Liver (tissue), 8 donors: ENCODE measurements at regions not wholly inside any gene's neighbourhood (a gene's known extent, or its start where the extent isn't known, plus 50 kb on each side); places are given as distances from the start of the nearest gene placed in this dataset.

Source experiments
- DNase-seq: peaks from one replicate; pipeline ENCODE4 v3.0.0-alpha.2; 2017; ENCODE audit warnings: low spot score
- H3K27ac ChIP-seq, 2 donors: one replicate each; pipeline ENCODE4 v1.7.0; 2013; ENCODE audit warnings: inconsistent platforms in 2 of 2, low read length in 2 of 2, control low read depth in 1 of 2, low read depth in 1 of 2, mild to moderate bottlenecking in 1 of 2
- H3K27me3 ChIP-seq, 4 donors: one replicate each; pipeline versions ENCODE4 v1.6.1 to v1.7.0; 2013; ENCODE audit warnings: low read length in 3 of 4, inconsistent platforms in 1 of 4, mild to moderate bottlenecking in 1 of 4, moderate library complexity in 1 of 4; ENCODE audit not compliant: control insufficient read depth in 4 of 4, insufficient read depth in 4 of 4
- H3K36me3 ChIP-seq, 4 donors: one replicate each; pipeline versions ENCODE4 v1.6.1 to v1.7.0; 2013; ENCODE audit warnings: low read length in 3 of 4, mild to moderate bottlenecking in 3 of 4, low read depth in 1 of 4, moderate library complexity in 1 of 4; ENCODE audit not compliant: control insufficient read depth in 4 of 4, insufficient read depth in 3 of 4
- H3K4me1 ChIP-seq, 4 donors: one replicate each; pipeline versions ENCODE4 v1.6.1 to v1.7.0; 2013; ENCODE audit warnings: low read length in 3 of 4, mild to moderate bottlenecking in 3 of 4, moderate library complexity in 1 of 4; ENCODE audit not compliant: control insufficient read depth in 4 of 4, insufficient read depth in 4 of 4
- H3K4me3 ChIP-seq, 3 donors: one replicate each; pipeline versions ENCODE4 v1.6.1 to v1.7.0; 2013; ENCODE audit warnings: low read length in 3 of 3, control low read depth in 1 of 3, low read depth in 1 of 3, mild to moderate bottlenecking in 1 of 3
- H3K9ac ChIP-seq, 2 donors: one replicate each; pipeline ENCODE4 v1.7.0; 2013; ENCODE audit warnings: low read length in 2 of 2, mild to moderate bottlenecking in 2 of 2, moderate library complexity in 2 of 2, control low read depth in 1 of 2, low read depth in 1 of 2
- H3K9me3 ChIP-seq, 4 donors: one replicate each; pipeline versions ENCODE4 v1.6.1 to v1.7.0; 2013; ENCODE audit warnings: low read length in 3 of 4; ENCODE audit not compliant: control insufficient read depth in 4 of 4
- EGR1 ChIP-seq, 2 donors: IDR thresholded peaks; 2 replicates each; pipeline ENCODE4 v1.6.1; 2016 to 2018; ENCODE audit warnings: antibody characterized with exemption in 2 of 2, low read depth in 2 of 2
- FOXA1 ChIP-seq: IDR thresholded peaks from 2 replicates; pipeline ENCODE4 v1.6.1; 2016; ENCODE audit warnings: antibody characterized with exemption
- FOXA2 ChIP-seq: IDR thresholded peaks from 2 replicates; pipeline ENCODE4 v1.6.1; 2016; ENCODE audit warnings: antibody characterized with exemption
- GABPA ChIP-seq, 2 donors: IDR thresholded peaks in 1 of 2; conservative IDR thresholded peaks in 1 of 2; 2 replicates each; pipeline ENCODE4 v1.6.1; 2016; ENCODE audit warnings: antibody characterized with exemption in 2 of 2, mild to moderate bottlenecking in 1 of 2, moderate library complexity in 1 of 2
- HNF4A ChIP-seq, 2 donors: conservative IDR thresholded peaks; 2 replicates each; pipeline ENCODE4 v1.6.1; 2016; ENCODE audit warnings: antibody characterized with exemption in 2 of 2, mild to moderate bottlenecking in 2 of 2
- HNF4G ChIP-seq: IDR thresholded peaks from 2 replicates; pipeline ENCODE4 v1.6.1; 2016; ENCODE audit warnings: antibody characterized with exemption
- JUND ChIP-seq, 2 donors: IDR thresholded peaks; 2 replicates each; pipeline ENCODE4 v1.6.1; 2016; ENCODE audit warnings: antibody characterized with exemption in 2 of 2
- NR2F2 ChIP-seq: IDR thresholded peaks from 2 replicates; pipeline ENCODE4 v1.6.1; 2016; ENCODE audit warnings: antibody characterized with exemption
- RAD21 ChIP-seq, 2 donors: IDR thresholded peaks; 2 replicates each; pipeline ENCODE4 v1.6.1; 2016; ENCODE audit warnings: antibody characterized with exemption in 2 of 2, mild to moderate bottlenecking in 2 of 2
- REST ChIP-seq: IDR thresholded peaks from 2 replicates; pipeline ENCODE4 v1.6.1; 2016; ENCODE audit warnings: antibody characterized with exemption, mild to moderate bottlenecking
- RXRA ChIP-seq, 2 donors: IDR thresholded peaks; 2 replicates each; pipeline ENCODE4 v1.6.1; 2017 to 2018; ENCODE audit warnings: antibody characterized with exemption in 2 of 2, mild to moderate bottlenecking in 1 of 2
- SP1 ChIP-seq: IDR thresholded peaks from 2 replicates; pipeline ENCODE4 v1.6.1; 2018; ENCODE audit warnings: antibody characterized with exemption, mild to moderate bottlenecking
- TAF1 ChIP-seq: conservative IDR thresholded peaks from 2 replicates; pipeline ENCODE4 v1.6.1; 2016; ENCODE audit warnings: antibody characterized with exemption, mild to moderate bottlenecking
- YY1 ChIP-seq: IDR thresholded peaks from 2 replicates; pipeline ENCODE4 v1.6.1; 2016; ENCODE audit warnings: antibody characterized with exemption, mild to moderate bottlenecking
- ZBTB33 ChIP-seq: IDR thresholded peaks from 2 replicates; pipeline ENCODE4 v1.6.1; 2016; ENCODE audit warnings: antibody characterized with exemption
- WGBS: extraction: QIAGEN DNeasy Blood & Tissue Kit; methylation state at CpG from one replicate; pipeline ENCODE4 v1.1.7; 2013; 5-methylcytosine and 5-hydroxymethylcytosine counted together
- TF ChIP-seq, protein P1 (sequence below): IDR thresholded peaks from 2 replicates; pipeline ENCODE4 v1.6.1; 2016; ENCODE audit warnings: antibody characterized with exemption
- TF ChIP-seq, protein P2 (sequence below): IDR thresholded peaks from 2 replicates; pipeline ENCODE4 v1.6.1; 2016; ENCODE audit warnings: antibody characterized with exemption
- TF ChIP-seq, protein P3 (sequence below): fragments of 150-350 bp; IDR thresholded peaks from 2 replicates; pipeline ENCODE4 v1.5.1; 2017; ENCODE audit warnings: improper control_type of control experiment, low read depth, low read length; ENCODE audit not compliant: missing input control
- donor health status: healthy.
- donor health status: healthy.
- donor health status: healthy.
- donor health status: healthy.
- donor health status: healthy.

DNA sequence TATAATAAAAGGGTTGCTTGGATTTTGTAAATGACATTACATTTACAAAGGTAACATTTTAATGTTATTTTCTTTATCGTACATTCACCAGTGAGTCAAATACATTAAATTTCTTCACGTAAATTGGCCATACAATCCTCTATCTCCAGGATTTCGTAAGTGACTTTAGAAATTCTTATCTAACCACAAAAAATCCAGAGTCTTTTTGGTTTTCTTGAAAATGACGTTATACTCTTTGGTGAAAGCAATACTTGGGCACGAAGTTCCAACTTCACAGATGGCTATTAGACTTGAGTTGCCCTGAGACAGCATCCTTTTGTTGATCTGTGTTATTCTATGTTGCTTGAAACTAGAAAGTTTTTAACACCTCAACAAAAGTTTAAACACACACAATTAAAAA is 87.4 kb upstream of the CDH10 start:
- no peak overlapping the region for H3K27ac ChIP-seq
- 67% methylated on average over 5 of the region's 5 CpGs for WGBS
- no peak for TF ChIP-seq RXRA (IDR thresholded peaks at IDR 0.05)
- TF ChIP-seq HNF4A (conservative IDR thresholded peaks at IDR 0.05): no peak
- TF ChIP-seq, protein P1, sequence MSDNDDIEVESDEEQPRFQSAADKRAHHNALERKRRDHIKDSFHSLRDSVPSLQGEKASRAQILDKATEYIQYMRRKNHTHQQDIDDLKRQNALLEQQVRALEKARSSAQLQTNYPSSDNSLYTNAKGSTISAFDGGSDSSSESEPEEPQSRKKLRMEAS: no peak
- TF ChIP-seq EGR1 (IDR thresholded peaks at IDR 0.05; ENCODE audit: low read depth in 2 of 2): no peak
- TF ChIP-seq TAF1: no peak
- no peak for TF ChIP-seq NR2F2
- no peak for TF ChIP-seq YY1
- no peak for TF ChIP-seq SP1
- TF ChIP-seq GABPA (IDR thresholded peaks at IDR 0.05 in 1 of 2, conservative IDR thresholded peaks at IDR 0.05 in 1 of 2): no peak
- no peak for TF ChIP-seq REST
- TF ChIP-seq ZBTB33: no peak
- TF ChIP-seq, protein P2, sequence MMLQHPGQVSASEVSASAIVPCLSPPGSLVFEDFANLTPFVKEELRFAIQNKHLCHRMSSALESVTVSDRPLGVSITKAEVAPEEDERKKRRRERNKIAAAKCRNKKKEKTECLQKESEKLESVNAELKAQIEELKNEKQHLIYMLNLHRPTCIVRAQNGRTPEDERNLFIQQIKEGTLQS: no peak
- no peak for TF ChIP-seq FOXA2
- TF ChIP-seq, protein P3, sequence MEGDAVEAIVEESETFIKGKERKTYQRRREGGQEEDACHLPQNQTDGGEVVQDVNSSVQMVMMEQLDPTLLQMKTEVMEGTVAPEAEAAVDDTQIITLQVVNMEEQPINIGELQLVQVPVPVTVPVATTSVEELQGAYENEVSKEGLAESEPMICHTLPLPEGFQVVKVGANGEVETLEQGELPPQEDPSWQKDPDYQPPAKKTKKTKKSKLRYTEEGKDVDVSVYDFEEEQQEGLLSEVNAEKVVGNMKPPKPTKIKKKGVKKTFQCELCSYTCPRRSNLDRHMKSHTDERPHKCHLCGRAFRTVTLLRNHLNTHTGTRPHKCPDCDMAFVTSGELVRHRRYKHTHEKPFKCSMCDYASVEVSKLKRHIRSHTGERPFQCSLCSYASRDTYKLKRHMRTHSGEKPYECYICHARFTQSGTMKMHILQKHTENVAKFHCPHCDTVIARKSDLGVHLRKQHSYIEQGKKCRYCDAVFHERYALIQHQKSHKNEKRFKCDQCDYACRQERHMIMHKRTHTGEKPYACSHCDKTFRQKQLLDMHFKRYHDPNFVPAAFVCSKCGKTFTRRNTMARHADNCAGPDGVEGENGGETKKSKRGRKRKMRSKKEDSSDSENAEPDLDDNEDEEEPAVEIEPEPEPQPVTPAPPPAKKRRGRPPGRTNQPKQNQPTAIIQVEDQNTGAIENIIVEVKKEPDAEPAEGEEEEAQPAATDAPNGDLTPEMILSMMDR: no peak
- TF ChIP-seq HNF4G: no peak
- TF ChIP-seq FOXA1: no peak
- TF ChIP-seq JUND (IDR thresholded peaks at IDR 0.05): no peak
- no peak for TF ChIP-seq RAD21 (IDR thresholded peaks at IDR 0.05)

DNA sequence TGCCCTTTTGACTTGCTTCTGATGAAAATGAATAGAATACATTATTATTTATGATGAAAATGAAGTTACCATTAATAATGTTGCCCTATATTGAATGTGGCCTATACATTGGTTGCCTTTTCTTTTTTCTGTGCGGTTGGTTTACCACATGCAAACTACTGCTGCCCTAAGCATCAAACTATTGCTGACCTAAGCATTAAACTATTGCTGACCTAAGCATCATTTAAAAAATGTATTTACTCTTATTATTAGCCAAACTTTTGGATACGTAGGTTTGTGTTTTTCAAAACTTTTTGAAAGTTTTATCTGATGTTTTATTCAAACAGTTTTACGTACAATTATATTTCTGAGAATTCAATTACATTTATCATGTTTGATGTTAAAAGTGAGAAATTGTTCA is 76.0 kb upstream of the CDH10 start:
- no peaks in the 10 kb centered on the region for H3K9me3 ChIP-seq
- no peaks in the 10 kb centered on the region for H3K27me3 ChIP-seq
- no peaks in the 10 kb centered on the region for H3K4me1 ChIP-seq
- 86% methylated on average over 3 of the region's 3 CpGs for WGBS
- no peak overlapping the region for H3K27ac ChIP-seq
- H3K9ac ChIP-seq: no peak overlapping the region
- DNase-seq: no peak
- no peak overlapping the region for H3K4me3 ChIP-seq
- H3K36me3 ChIP-seq: no peaks in the 10 kb centered on the region
- no peak for TF ChIP-seq RAD21 (IDR thresholded peaks at IDR 0.05)
- no peak for TF ChIP-seq EGR1 (IDR thresholded peaks at IDR 0.05; ENCODE audit: low read depth in 2 of 2)
- no peak for TF ChIP-seq REST
- TF ChIP-seq, protein P3: no peak
- TF ChIP-seq RXRA (IDR thresholded peaks at IDR 0.05): no peak
- no peak for TF ChIP-seq FOXA2
- TF ChIP-seq, protein P2: no peak

More for the DNA sequence above, 87.4 kb upstream of the CDH10 start:
- DNase-seq: no peak
- Histone ChIP-seq H3K4me1 (no peaks in the 10 kb centered on the region), H3K36me3 (no peaks in the 10 kb centered on the region), H3K9me3 (no peaks in the 10 kb centered on the region), H3K9ac (no peak overlapping the region), H3K27me3 (no peaks in the 10 kb centered on the region), H3K4me3 (no peak overlapping the region)
